Karpas-422 (cell line): ENCODE measurements at regions not wholly inside any gene's neighbourhood (a gene's known extent, or its start where the extent isn't known, plus 50 kb on each side); places are given as distances from the start of the nearest gene placed in this dataset.

ENCODE experiments used
- DNase-seq: peaks from one replicate; pipeline ENCODE4 v3.0.0-alpha.2; 2015
- H2AFZ ChIP-seq: fragments of 200-600 bp; sonication (generic); 2 replicates; pipeline ENCODE4 v1.6.1; 2014; ENCODE audit warnings: antibody characterized with exemption, low read length, mixed read lengths
- H3K27ac ChIP-seq: fragments of 200-600 bp; sonication (generic); 2 replicates; pipeline ENCODE4 v1.5.1; 2014; ENCODE audit warnings: mild to moderate bottlenecking, low read length, moderate library complexity
- H3K27me3 ChIP-seq: fragments of 200-600 bp; sonication (generic); 2 replicates; pipeline ENCODE4 v1.6.1; 2014; ENCODE audit warnings: low read length, mixed read lengths
- H3K36me3 ChIP-seq: fragments of 200-600 bp; sonication (generic); 2 replicates; pipeline ENCODE4 v1.6.1; 2014; ENCODE audit warnings: low read length, mixed read lengths; ENCODE audit not compliant: insufficient read depth
- H3K4me1 ChIP-seq: fragments of 200-600 bp; sonication (generic); 2 replicates; pipeline ENCODE4 v1.6.1; 2014; ENCODE audit warnings: mild to moderate bottlenecking, low read length, mixed read lengths
- H3K4me2 ChIP-seq: fragments of 200-600 bp; sonication (generic); 2 replicates; pipeline ENCODE4 v1.6.1; 2014; ENCODE audit warnings: low read length, low read depth, mild to moderate bottlenecking; ENCODE audit not compliant: poor library complexity, severe bottlenecking
- H3K4me3 ChIP-seq: fragments of 200-600 bp; sonication (generic); 2 replicates; pipeline ENCODE4 v1.5.1; 2014; ENCODE audit warnings: mild to moderate bottlenecking, antibody characterized with exemption, low read length, mixed read lengths
- H3K79me2 ChIP-seq: fragments of 200-600 bp; sonication (generic); 2 replicates; pipeline ENCODE4 v1.6.1; 2014; ENCODE audit warnings: mild to moderate bottlenecking, low read length, mixed read lengths
- H3K9ac ChIP-seq: fragments of 200-600 bp; sonication (generic); 2 replicates; pipeline ENCODE4 v1.6.0; 2014; ENCODE audit warnings: low read length
- H3K9me2 ChIP-seq: fragments of 200-600 bp; sonication (generic), shearing (Covaris generic); replicated peaks from 2 replicates; pipeline ENCODE4 v1.6.0; 2014; ENCODE audit warnings: mild to moderate bottlenecking, low read length, moderate library complexity; ENCODE audit not compliant: insufficient read depth
- H3K9me3 ChIP-seq: fragments of 300-700, 200-600 bp; sonication (generic); 2 replicates; pipeline ENCODE4 v1.6.1; 2014; ENCODE audit warnings: low read length, mixed read lengths
- H4K20me1 ChIP-seq: fragments of 200-600 bp; sonication (generic); 2 replicates; pipeline ENCODE4 v1.6.1; 2014; ENCODE audit warnings: mild to moderate bottlenecking, antibody characterized with exemption, low read length, low read depth; ENCODE audit not compliant: insufficient read depth

DNA sequence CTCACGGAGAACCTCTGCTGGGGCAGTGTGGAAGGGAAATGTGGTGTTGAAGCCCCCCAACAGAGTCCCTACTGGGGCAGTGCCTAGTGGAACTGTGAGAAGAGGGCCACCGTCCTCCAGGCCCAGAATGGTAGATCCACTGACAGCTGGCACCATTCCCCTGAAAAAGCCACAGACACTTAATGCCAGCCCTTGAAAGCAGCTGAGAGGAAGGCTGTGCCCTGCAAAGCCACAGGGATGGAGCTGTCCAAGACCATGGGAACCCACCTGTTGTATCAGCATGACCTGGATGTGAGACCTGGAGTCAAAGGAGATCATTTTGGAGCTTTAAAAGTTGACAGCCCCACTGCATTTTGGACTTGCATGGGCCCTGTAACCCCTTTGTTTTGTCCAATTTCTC is 363.5 kb upstream of the PRICKLE1 start:
- Histone ChIP-seq H3K4me3 (no peak overlapping the region), H3K9me2 (no peaks in the 10 kb centered on the region), H3K9me3 (no peaks in the 10 kb centered on the region), H3K36me3 (no peaks in the 10 kb centered on the region), H3K27me3 (no peaks in the 10 kb centered on the region), H3K9ac (no peak overlapping the region), H2AFZ (no peak overlapping the region), H3K79me2 (no peaks in the 10 kb centered on the region), H3K4me1 (no peaks in the 10 kb centered on the region), H3K4me2 (no peak overlapping the region), H3K27ac (no peak overlapping the region), H4K20me1 (no peaks in the 10 kb centered on the region)
- DNase-seq = no peak

- H3K79me2 ChIP-seq = no peaks in the 10 kb centered on the region
- no peak overlapping the region for H3K27ac ChIP-seq
- no peaks in the 10 kb centered on the region for H3K27me3 ChIP-seq
- H3K36me3 ChIP-seq = no peaks in the 10 kb centered on the region
- H3K4me2 ChIP-seq = no peak overlapping the region
- H4K20me1 ChIP-seq = no peaks in the 10 kb centered on the region
- no peak overlapping the region for H2AFZ ChIP-seq
- no peaks in the 10 kb centered on the region for H3K4me1 ChIP-seq
- H3K9me3 ChIP-seq = no peaks in the 10 kb centered on the region
- no peaks in the 10 kb centered on the region for H3K9me2 ChIP-seq
- H3K4me3 ChIP-seq = no peak overlapping the region
- no peak overlapping the region for H3K9ac ChIP-seq
- no peak for DNase-seq
Observed at GRCh38 chr12:42946871-42947381, 357.4 kb upstream of the PRICKLE1 start.

GRCh38 chr12:42945927-42946326 is 356.4 kb upstream of the PRICKLE1 start:
- Histone ChIP-seq H3K4me3 (no peak overlapping the region), H3K27me3 (no peaks in the 10 kb centered on the region), H4K20me1 (no peaks in the 10 kb centered on the region), H3K4me1 (no peaks in the 10 kb centered on the region), H2AFZ (no peak overlapping the region), H3K27ac (no peak overlapping the region), H3K4me2 (no peak overlapping the region), H3K79me2 (no peaks in the 10 kb centered on the region), H3K9me3 (no peaks in the 10 kb centered on the region), H3K9me2 (no peaks in the 10 kb centered on the region), H3K36me3 (no peaks in the 10 kb centered on the region), H3K9ac (no peak overlapping the region)
- no peak for DNase-seq

- no peaks in the 10 kb centered on the region for H3K36me3 ChIP-seq
- no peaks in the 10 kb centered on the region for H4K20me1 ChIP-seq
- no peaks in the 10 kb centered on the region for H3K4me1 ChIP-seq
- H3K27ac ChIP-seq = no peak overlapping the region
- no peak overlapping the region for H2AFZ ChIP-seq
- no peaks in the 10 kb centered on the region for H3K9me2 ChIP-seq
- no peak for DNase-seq
- no peak overlapping the region for H3K9ac ChIP-seq
- H3K4me2 ChIP-seq = no peak overlapping the region
- H3K79me2 ChIP-seq = no peaks in the 10 kb centered on the region
- H3K4me3 ChIP-seq = no peak overlapping the region
- no peaks in the 10 kb centered on the region for H3K27me3 ChIP-seq
- H3K9me3 ChIP-seq = no peaks in the 10 kb centered on the region
Observed at GRCh38 chr12:42944516-42944915, 355.0 kb upstream of the PRICKLE1 start.

DNA sequence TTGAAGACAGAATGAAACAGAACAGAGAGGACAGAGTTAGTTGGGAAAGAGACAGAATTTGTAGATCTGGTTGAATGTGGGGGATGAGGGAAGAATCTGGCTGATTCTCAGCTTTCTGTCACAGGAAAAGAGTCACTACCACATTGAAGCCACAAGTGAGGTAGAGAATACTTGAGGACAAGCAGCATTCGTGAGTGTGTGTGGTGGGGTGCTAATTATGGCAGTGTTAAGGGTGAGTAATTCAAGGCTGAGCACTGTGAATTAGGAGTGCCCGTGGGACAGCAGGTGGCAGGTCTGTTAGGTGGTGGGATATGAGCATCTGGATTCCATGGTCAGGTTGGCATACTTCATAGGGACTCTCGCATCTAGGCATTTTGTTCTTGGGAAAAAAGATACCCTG is 347.4 kb upstream of the PRICKLE1 start:
- no peak overlapping the region for H3K4me3 ChIP-seq
- H3K9ac ChIP-seq = no peak overlapping the region
- H3K27ac ChIP-seq = no peak overlapping the region

GRCh38 chr12:42936260-42936659 is 346.7 kb upstream of the PRICKLE1 start:
- Histone ChIP-seq H3K9ac (no peak overlapping the region), H3K4me1 (no peaks in the 10 kb centered on the region), H4K20me1 (no peaks in the 10 kb centered on the region), H3K36me3 (no peaks in the 10 kb centered on the region), H3K79me2 (no peaks in the 10 kb centered on the region), H2AFZ (no peak overlapping the region), H3K4me2 (no peak overlapping the region), H3K4me3 (no peak overlapping the region), H3K9me3 (no peaks in the 10 kb centered on the region), H3K27ac (no peak overlapping the region), H3K9me2 (no peaks in the 10 kb centered on the region), H3K27me3 (no peaks in the 10 kb centered on the region)
- DNase-seq = no peak

More for the DNA sequence above, 347.4 kb upstream of the PRICKLE1 start:
- no peaks in the 10 kb centered on the region for H4K20me1 ChIP-seq
- no peaks in the 10 kb centered on the region for H3K9me2 ChIP-seq
- no peaks in the 10 kb centered on the region for H3K9me3 ChIP-seq
- H2AFZ ChIP-seq = no peak overlapping the region
- H3K4me1 ChIP-seq = no peaks in the 10 kb centered on the region
- no peak overlapping the region for H3K4me2 ChIP-seq
- H3K27me3 ChIP-seq = no peaks in the 10 kb centered on the region
- DNase-seq = no peak
- H3K36me3 ChIP-seq = no peaks in the 10 kb centered on the region
- H3K79me2 ChIP-seq = no peaks in the 10 kb centered on the region

GRCh38 chr12:42935756-42936155 is 346.2 kb upstream of the PRICKLE1 start:
- H3K9me3 ChIP-seq = no peaks in the 10 kb centered on the region
- no peaks in the 10 kb centered on the region for H3K9me2 ChIP-seq
- no peaks in the 10 kb centered on the region for H3K4me1 ChIP-seq
- H3K4me2 ChIP-seq = no peak overlapping the region
- no peak overlapping the region for H3K4me3 ChIP-seq
- H3K27me3 ChIP-seq = no peaks in the 10 kb centered on the region
- no peak overlapping the region for H2AFZ ChIP-seq
- H3K36me3 ChIP-seq = no peaks in the 10 kb centered on the region
- no peak overlapping the region for H3K9ac ChIP-seq
- no peak for DNase-seq
- H3K79me2 ChIP-seq = no peaks in the 10 kb centered on the region
- H3K27ac ChIP-seq = no peak overlapping the region
- H4K20me1 ChIP-seq = no peaks in the 10 kb centered on the region

- Histone ChIP-seq H3K4me3 (no peak overlapping the region), H3K9me3 (no peaks in the 10 kb centered on the region), H3K9me2 (no peaks in the 10 kb centered on the region), H3K79me2 (no peaks in the 10 kb centered on the region), H3K4me1 (no peaks in the 10 kb centered on the region), H3K4me2 (no peak overlapping the region), H4K20me1 (no peaks in the 10 kb centered on the region), H2AFZ (no peak overlapping the region), H3K27me3 (no peaks in the 10 kb centered on the region), H3K36me3 (no peaks in the 10 kb centered on the region), H3K9ac (no peak overlapping the region), H3K27ac (no peak overlapping the region)
- DNase-seq = no peak
Observed at GRCh38 chr12:42935090-42935489, 345.5 kb upstream of the PRICKLE1 start.
